OCI-LY3 (cell line): ENCODE measurements at regions not wholly inside any gene's neighbourhood (a gene's known extent, or its start where the extent isn't known, plus 50 kb on each side); places are given as distances from the start of the nearest gene placed in this dataset.

Experiments used
- H2AFZ ChIP-seq: fragments of 200-600, 300-600 bp; shearing (Covaris generic); 2 replicates; pipeline ENCODE4 v1.6.0; 2014; ENCODE audit warnings: antibody characterized with exemption, low read depth, low read length
- H3K27ac ChIP-seq: fragments of 200-600, 300-600 bp; sonication (generic); 2 replicates; pipeline ENCODE4 v1.5.1; 2014; ENCODE audit warnings: mild to moderate bottlenecking, low read length, moderate library complexity, mixed read lengths
- H3K27me3 ChIP-seq: fragments of 200-600, 300-600 bp; sonication (generic); 2 replicates; pipeline ENCODE4 v1.6.1; 2014; ENCODE audit warnings: low read depth, low read length, mixed read lengths
- H3K36me3 ChIP-seq: fragments of 200-600, 300-600 bp; sonication (generic); replicated peaks from 2 replicates; pipeline ENCODE3; 2014; ENCODE audit warnings: low read depth, low read length, mixed read lengths
- H3K4me1 ChIP-seq: fragments of 300-600, 200-600 bp; sonication (generic); 2 replicates; pipeline ENCODE4 v1.6.1; 2014; ENCODE audit warnings: low read length, mixed read lengths
- H3K4me2 ChIP-seq: fragments of 200-600, 300-600 bp; sonication (generic); 2 replicates; pipeline ENCODE4 v1.6.1; 2014; ENCODE audit warnings: low read length, mixed read lengths
- H3K4me3 ChIP-seq: fragments of 300-600, 200-600 bp; sonication (generic); 2 replicates; pipeline ENCODE4 v1.5.1; 2014; ENCODE audit warnings: antibody characterized with exemption, mild to moderate bottlenecking, low read length, moderate library complexity
- H3K79me2 ChIP-seq: fragments of 300-600, 200-600 bp; shearing (Covaris generic); 2 replicates; pipeline ENCODE4 v1.6.1; 2014; ENCODE audit warnings: mild to moderate bottlenecking, low read length, mixed read lengths
- H3K9ac ChIP-seq: fragments of 300-600, 200-600 bp; shearing (Covaris generic); 2 replicates; pipeline ENCODE4 v1.6.0; 2014; ENCODE audit warnings: mild to moderate bottlenecking, low read length, moderate library complexity
- H3K9me3 ChIP-seq: fragments of 200-600, 300-600 bp; shearing (Covaris generic); 2 replicates; pipeline ENCODE4 v1.6.1; 2014; ENCODE audit warnings: low read length, mixed read lengths; ENCODE audit not compliant: insufficient read depth
- H4K20me1 ChIP-seq: fragments of 200-600, 300-600 bp; sonication (generic); 2 replicates; pipeline ENCODE4 v1.6.1; 2016; ENCODE audit warnings: low read length, mixed read lengths; ENCODE audit not compliant: insufficient read depth
- EZH2phosphoT487 ChIP-seq: fragments of 200-600 bp; shearing (Covaris generic); IDR thresholded peaks from 2 replicates; pipeline ENCODE4 v1.6.1; 2018; ENCODE audit warnings: antibody characterized with exemption, mixed run types, low read depth
- TF ChIP-seq, protein P1 (sequence below): fragments of 200-600, 300-600 bp; sonication (generic); IDR thresholded peaks from 2 replicates; pipeline ENCODE4 v1.5.1; 2014; ENCODE audit warnings: antibody characterized with exemption, low read length, low read depth

DNA sequence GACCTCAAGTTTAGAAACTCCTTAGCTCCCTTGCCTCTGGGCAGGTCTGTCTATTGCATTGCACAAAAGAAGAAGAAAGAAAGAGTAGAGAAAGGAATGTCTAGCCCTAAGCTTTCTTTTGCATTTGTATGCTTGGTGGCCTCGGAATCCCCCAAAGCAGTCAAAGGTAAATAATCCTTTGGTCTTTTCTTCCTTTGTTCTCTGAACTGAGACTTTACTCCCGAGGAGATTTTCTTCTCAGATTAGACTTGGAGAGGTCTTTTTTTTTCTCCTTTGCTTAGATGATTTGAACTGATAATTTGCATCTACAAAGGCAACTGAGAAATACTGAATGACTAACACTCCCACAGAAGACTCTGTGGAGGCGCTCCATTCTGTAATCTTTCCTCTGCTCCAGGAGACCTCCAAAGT, 93.2 kb downstream of the AKR1D1 start:
- no peaks in the 10 kb centered on the region for H3K79me2 ChIP-seq
- no peaks in the 10 kb centered on the region for H4K20me1 ChIP-seq
- no peak overlapping the region for H3K9ac ChIP-seq
- H3K4me2 ChIP-seq = no peak overlapping the region
- H3K27me3 ChIP-seq = no peaks in the 10 kb centered on the region
- no peak for TF ChIP-seq EZH2phosphoT487
- TF ChIP-seq, protein P1, sequence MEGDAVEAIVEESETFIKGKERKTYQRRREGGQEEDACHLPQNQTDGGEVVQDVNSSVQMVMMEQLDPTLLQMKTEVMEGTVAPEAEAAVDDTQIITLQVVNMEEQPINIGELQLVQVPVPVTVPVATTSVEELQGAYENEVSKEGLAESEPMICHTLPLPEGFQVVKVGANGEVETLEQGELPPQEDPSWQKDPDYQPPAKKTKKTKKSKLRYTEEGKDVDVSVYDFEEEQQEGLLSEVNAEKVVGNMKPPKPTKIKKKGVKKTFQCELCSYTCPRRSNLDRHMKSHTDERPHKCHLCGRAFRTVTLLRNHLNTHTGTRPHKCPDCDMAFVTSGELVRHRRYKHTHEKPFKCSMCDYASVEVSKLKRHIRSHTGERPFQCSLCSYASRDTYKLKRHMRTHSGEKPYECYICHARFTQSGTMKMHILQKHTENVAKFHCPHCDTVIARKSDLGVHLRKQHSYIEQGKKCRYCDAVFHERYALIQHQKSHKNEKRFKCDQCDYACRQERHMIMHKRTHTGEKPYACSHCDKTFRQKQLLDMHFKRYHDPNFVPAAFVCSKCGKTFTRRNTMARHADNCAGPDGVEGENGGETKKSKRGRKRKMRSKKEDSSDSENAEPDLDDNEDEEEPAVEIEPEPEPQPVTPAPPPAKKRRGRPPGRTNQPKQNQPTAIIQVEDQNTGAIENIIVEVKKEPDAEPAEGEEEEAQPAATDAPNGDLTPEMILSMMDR = no peak
- H3K36me3 ChIP-seq = no peaks in the 10 kb centered on the region
- no peaks in the 10 kb centered on the region for H3K9me3 ChIP-seq
- no peak overlapping the region for H2AFZ ChIP-seq
- H3K4me3 ChIP-seq = no peak overlapping the region
- no peak overlapping the region for H3K27ac ChIP-seq
- 0 out of 2 replicates have a peak, but pooled peaks cover 4% of the 10 kb centered on the region for H3K4me1 ChIP-seq

- H3K4me1 ChIP-seq = 0 out of 2 replicates have a peak, but pooled peaks cover 4% of the 10 kb centered on the region
- H3K4me3 ChIP-seq = no peak overlapping the region
- no peaks in the 10 kb centered on the region for H3K27me3 ChIP-seq
- no peak for TF ChIP-seq EZH2phosphoT487
- TF ChIP-seq, protein P1 = no peak
- H3K9ac ChIP-seq = no peak overlapping the region
- no peaks in the 10 kb centered on the region for H3K79me2 ChIP-seq
- H3K4me2 ChIP-seq = no peak overlapping the region
- H2AFZ ChIP-seq = no peak overlapping the region
- no peaks in the 10 kb centered on the region for H4K20me1 ChIP-seq
- no peaks in the 10 kb centered on the region for H3K9me3 ChIP-seq
- no peak overlapping the region for H3K27ac ChIP-seq
- no peaks in the 10 kb centered on the region for H3K36me3 ChIP-seq
Observed at GRCh38 chr7:138170298-138170697, 94.0 kb downstream of the AKR1D1 start.

- H3K27ac ChIP-seq = no peak overlapping the region
- H3K27me3 ChIP-seq = no peaks in the 10 kb centered on the region
- no peaks in the 10 kb centered on the region for H3K79me2 ChIP-seq
- no peak overlapping the region for H3K4me3 ChIP-seq
- no peak overlapping the region; the same call in 1 of the 2 replicates for H3K4me2 ChIP-seq
- H4K20me1 ChIP-seq = no peaks in the 10 kb centered on the region
- 0 out of 2 replicates have a peak, but pooled peaks cover 4% of the 10 kb centered on the region for H3K4me1 ChIP-seq
- TF ChIP-seq, protein P1 = no peak
- TF ChIP-seq EZH2phosphoT487 = no peak
- no peaks in the 10 kb centered on the region for H3K36me3 ChIP-seq
- no peak overlapping the region for H3K9ac ChIP-seq
- H2AFZ ChIP-seq = no peak overlapping the region
- H3K9me3 ChIP-seq = no peaks in the 10 kb centered on the region
Observed at GRCh38 chr7:138170959-138171703, 94.9 kb downstream of the AKR1D1 start.

GRCh38 chr7:138173548-138173947, 97.3 kb downstream of the AKR1D1 start:
- Histone ChIP-seq H3K36me3 (no peaks in the 10 kb centered on the region), H3K4me3 (no peak overlapping the region), H3K27ac (no peak overlapping the region), H3K4me2 (no peak overlapping the region), H3K27me3 (no peaks in the 10 kb centered on the region), H3K9me3 (no peaks in the 10 kb centered on the region), H2AFZ (no peak overlapping the region), H3K4me1 (0 out of 2 replicates have a peak, but pooled peaks cover 4% of the 10 kb centered on the region), H3K9ac (no peak overlapping the region), H3K79me2 (no peaks in the 10 kb centered on the region), H4K20me1 (no peaks in the 10 kb centered on the region)
- TF ChIP-seq, protein P1 = no peak
- no peak for TF ChIP-seq EZH2phosphoT487
